Stimulated activated CD4-positive, alpha-beta T cell treated with anti-CD3 and anti-CD28 coated beads, Interleukin-15, amount 100 ng/mL, for 1 hour (primary cell): ENCODE measurements at regions not wholly inside any gene's neighbourhood (a gene's known extent, or its start where the extent isn't known, plus 50 kb on each side); places are given as distances from the start of the nearest gene placed in this dataset.

Source experiments
- DNase-seq, 2 donors: peaks; one replicate each; pipeline ENCODE4 v3.0.0-alpha.2; 2020; ENCODE audit warnings: low read depth in 1 of 2, low spot score in 1 of 2

DNA sequence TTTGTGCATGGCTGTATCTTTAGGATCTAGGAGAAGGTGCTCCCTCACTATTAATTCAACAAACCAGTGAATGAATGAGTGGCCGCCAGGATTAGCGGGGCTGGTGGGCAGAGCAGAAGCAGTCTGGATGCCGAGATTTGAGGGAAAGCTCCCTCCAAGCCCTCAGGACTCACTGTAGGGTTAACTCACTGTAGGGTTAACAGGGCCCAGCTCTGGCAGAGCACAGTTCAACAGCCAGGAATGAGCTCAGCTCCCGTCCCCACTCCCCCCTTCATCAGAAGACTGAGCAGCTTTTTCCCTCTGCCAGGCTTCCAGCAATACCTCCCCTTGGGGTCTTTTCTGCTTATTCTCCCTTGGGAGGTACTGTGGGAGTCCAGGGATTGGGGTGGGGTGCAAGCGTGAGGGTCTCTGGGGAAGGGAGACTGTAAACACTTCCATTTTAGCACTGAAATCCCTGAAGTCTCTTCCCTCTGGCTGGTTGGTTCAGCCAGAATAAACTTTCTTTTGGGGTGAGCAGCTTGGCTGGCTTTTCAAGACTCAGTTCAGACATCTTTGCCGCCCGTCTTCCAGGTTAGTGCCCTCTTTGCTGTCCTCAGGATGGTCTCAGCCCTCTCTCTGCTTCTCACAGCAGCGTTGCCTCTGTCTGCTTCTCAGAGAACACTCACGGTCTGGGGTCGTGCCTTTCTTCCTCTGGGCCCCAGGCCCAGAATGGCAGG is 53.7 kb upstream of the WSB1 start:
- DNase-seq, result no peak

DNA sequence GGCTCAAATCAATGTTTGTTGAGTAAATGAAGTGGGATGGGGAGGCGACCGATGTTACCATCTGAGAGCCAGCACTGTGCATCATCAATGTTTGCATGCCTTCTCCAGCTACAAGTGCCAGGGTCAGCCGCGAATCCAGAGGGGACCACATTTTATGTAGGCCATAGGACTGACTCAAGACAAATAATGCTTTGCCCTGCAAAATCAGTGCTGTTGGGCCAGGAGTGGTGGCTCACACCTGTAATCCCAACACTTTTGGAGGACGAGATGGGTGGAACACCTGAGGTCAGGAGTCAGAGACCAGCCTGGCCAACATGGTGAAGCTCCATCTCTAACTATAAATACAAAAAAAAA is 53.1 kb upstream of the WSB1 start:
- no peak for DNase-seq

DNA sequence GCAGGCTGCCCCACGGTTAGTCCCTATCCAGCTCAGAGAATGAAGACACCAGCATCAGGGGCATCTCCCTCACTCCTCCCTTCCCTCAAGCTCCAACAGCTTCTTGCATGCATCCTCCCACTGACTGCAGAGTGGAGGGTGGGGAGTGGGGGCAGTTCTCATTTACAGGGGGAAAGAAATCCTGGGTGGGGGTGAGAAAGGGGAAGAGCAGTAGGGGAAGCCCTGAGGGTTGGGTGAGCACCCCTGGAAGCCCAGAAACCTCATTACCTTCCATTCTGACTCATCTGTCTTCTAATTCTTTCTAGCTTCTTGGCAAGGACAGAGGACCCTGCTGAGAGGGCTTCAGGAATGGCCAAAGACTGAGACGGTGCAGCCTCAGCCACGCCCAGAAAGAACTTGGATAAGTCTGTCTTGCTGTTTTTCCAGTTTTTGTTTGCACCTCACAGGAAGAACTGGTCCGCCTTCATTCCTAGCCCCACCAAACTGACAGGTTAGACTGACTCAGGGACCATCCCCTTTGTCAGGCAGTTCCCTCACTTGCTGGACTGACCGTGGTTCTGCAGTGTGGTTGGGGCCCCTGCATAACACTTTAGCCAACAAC is 52.5 kb upstream of the WSB1 start:
- DNase-seq, result no peak

DNA sequence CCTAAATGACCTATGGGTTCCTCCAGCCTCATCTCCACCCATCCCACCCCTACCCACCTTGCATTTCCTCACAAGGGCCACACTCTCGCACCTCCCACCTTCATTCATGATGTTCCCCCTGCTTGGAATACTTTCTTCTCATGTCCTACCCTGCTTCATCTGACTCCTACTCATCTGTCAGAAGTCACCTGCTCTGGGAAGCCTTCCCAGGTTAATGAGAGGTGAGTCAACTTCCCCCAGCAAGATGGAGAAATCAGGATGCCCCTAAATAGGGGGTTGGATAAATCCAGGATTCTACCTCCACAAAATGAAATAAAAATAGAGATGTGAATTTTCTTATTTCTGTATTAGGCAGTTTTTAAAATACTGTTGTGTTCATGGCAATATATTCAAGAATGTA is 51.0 kb upstream of the WSB1 start:
- no peak for DNase-seq

DNA sequence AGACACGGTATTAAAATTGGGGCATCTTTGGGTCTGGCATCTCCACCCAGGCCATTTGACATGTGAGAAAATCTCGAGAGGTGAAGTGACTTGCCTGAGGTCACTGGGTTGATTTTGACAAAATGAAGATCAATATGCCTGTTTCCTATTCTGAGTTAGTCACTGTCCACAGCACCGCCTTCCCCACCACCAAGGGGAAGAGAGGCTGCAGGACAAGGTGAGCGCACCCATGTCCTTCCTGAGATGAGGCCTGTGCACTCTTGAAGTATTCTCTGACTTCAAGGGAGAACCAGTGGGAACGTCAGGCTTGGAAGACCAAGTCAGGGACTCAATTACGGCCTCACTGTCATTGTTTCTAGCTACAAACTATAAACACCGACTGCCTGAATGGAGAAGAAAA is 49.9 kb upstream of the WSB1 start:
- DNase-seq, result no peak
